ENCODE measurements at regions not wholly inside any gene's neighbourhood (a gene's known extent, or its start where the extent isn't known, plus 50 kb on each side); places are given as distances from the start of the nearest gene placed in this dataset.

DNA sequence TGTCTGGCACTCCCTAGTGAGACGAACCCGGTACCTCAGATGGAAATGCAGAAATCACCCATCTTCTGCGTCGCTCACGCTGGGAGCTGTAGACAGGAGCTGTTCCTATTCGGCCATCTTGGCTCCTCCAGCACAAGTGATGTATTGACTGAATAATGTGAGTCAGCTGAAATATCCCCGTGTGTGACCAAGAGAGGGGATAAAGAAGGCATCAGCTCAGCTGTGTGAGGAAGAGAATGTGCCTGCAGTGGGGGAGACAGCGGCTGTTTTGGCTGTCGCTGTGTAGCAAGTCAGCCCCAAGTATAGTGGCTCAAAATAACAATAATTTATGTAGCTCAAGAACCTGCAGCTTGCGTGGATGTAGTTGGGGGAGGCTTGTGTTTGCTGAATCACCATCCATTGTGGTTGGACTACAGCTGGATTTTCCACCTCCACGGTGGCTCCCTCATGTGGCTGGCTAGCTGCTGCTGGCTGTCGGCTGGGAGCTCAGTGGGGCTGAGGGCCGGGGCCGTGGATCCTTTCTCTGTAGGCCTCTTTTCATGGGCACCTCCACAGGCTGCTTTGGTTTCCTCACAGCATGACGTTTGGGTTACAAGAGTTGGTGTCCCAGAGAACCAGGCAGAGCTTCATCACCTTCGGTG lies 434.5 kb downstream of the CCSER2 start:
- no peaks in the 10 kb centered on the region for H3K4me1 ChIP-seq
- 85 to 91% methylated on average over 16 of the region's 16 CpGs for WGBS, 2 donors
- FAIRE-seq = no peak
- H3K9me3 ChIP-seq = no peaks in the 10 kb centered on the region
- intact Hi-C loops (cut with DNase I) = no loop called here
- DNase-seq = no peak
- no peaks in the 10 kb centered on the region for H3K27me3 ChIP-seq
- ATAC-seq = no peak
- TF ChIP-seq, protein P1, sequence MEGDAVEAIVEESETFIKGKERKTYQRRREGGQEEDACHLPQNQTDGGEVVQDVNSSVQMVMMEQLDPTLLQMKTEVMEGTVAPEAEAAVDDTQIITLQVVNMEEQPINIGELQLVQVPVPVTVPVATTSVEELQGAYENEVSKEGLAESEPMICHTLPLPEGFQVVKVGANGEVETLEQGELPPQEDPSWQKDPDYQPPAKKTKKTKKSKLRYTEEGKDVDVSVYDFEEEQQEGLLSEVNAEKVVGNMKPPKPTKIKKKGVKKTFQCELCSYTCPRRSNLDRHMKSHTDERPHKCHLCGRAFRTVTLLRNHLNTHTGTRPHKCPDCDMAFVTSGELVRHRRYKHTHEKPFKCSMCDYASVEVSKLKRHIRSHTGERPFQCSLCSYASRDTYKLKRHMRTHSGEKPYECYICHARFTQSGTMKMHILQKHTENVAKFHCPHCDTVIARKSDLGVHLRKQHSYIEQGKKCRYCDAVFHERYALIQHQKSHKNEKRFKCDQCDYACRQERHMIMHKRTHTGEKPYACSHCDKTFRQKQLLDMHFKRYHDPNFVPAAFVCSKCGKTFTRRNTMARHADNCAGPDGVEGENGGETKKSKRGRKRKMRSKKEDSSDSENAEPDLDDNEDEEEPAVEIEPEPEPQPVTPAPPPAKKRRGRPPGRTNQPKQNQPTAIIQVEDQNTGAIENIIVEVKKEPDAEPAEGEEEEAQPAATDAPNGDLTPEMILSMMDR (IDR thresholded peaks at IDR 0.05) = no peak
- H3K4me3 ChIP-seq = no peak overlapping the region
- H3K36me3 ChIP-seq = no peaks in the 10 kb centered on the region
- H3K27ac ChIP-seq = no peak overlapping the region

DNA sequence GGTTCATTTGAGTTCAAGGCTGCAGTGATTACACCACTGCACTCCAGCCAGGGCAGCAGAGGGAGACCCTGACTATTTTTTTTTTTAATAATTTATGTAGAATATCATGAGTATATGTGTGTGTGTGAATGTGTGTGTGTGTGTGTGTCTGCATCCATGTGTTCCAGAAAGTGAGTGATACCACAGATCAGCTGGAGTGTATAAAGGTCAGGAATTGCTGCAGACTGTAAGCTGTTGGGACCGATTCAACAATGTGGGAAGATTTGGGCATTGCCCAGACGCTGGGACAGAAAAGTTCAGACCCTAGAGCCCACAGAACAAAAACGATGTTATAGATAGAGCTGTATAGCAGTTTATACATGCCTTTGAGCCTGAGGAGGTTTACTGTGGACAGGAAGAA lies 435.6 kb downstream of the CCSER2 start:
- Histone ChIP-seq H3K9me3 (no peaks in the 10 kb centered on the region), H3K27me3 (no peaks in the 10 kb centered on the region), H3K27ac (no peak overlapping the region), H3K4me3 (no peak overlapping the region), H3K36me3 (no peaks in the 10 kb centered on the region), H3K4me1 (no peaks in the 10 kb centered on the region)
- FAIRE-seq (no peak), ATAC-seq (no peak), DNase-seq (no peak)
- intact Hi-C loops (cut with DNase I) = no loop called here
- TF ChIP-seq, protein P1 (IDR thresholded peaks at IDR 0.05) = no peak
- WGBS, 2 donors = 32 to 34% methylated on average over 3 of the region's 3 CpGs

DNA sequence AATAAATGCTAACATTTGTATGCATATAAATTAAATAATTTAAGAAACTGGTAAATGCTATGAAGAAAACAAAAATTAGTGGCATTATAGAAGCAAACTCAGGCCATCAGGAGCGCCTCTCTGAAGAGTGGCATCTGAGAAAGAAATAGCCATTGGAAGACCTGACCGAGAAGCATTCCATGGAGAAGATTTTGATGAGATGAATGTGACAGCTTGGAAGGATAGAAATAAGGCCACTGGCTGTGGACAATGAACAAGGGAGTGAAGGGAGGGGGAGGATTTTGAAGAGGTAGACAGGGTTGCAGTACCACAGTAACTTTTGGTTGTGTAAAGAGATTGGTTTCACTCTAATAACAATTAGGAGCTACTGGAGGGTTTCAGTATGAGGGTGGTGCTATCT lies 436.7 kb downstream of the CCSER2 start:
- no peaks in the 10 kb centered on the region for H3K36me3 ChIP-seq
- FAIRE-seq = no peak
- no peak overlapping the region for H3K27ac ChIP-seq
- H3K27me3 ChIP-seq = no peaks in the 10 kb centered on the region
- intact Hi-C loops (cut with DNase I) = no loop called here
- ATAC-seq = no peak
- DNase-seq = no peak
- no peaks in the 10 kb centered on the region for H3K4me1 ChIP-seq
- H3K9me3 ChIP-seq = no peaks in the 10 kb centered on the region
- TF ChIP-seq, protein P1 (IDR thresholded peaks at IDR 0.05) = no peak
- no peak overlapping the region for H3K4me3 ChIP-seq
- WGBS, 2 donors = 90 to 91% methylated on average over 2 of the region's 2 CpGs

DNA sequence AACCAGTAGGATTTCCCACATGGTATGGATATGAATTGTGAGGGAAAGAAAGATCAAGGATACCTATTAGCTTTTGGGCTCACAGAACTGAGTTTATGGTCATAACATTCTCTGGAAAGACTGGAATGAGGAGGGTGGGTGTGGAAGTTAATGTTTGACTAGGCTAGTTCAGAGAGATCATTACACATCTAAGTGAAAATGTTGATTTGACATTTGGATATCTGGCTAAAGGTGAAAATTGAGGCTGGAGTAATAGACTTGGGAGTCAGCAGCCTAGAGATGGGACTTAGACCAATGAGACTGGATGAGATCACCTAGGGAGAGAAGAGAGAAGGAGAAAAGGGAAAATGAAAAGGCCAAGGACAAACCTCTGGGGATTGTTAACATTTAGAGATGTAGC lies 437.3 kb downstream of the CCSER2 start:
- intact Hi-C loops (cut with DNase I) = no loop called here
- no peak for ATAC-seq
- no peaks in the 10 kb centered on the region for H3K36me3 ChIP-seq
- H3K9me3 ChIP-seq = no peaks in the 10 kb centered on the region
- no peaks in the 10 kb centered on the region for H3K27me3 ChIP-seq
- DNase-seq = no peak
- FAIRE-seq = no peak
- H3K27ac ChIP-seq = no peak overlapping the region
- H3K4me1 ChIP-seq = no peaks in the 10 kb centered on the region
- H3K4me3 ChIP-seq = no peak overlapping the region
- TF ChIP-seq, protein P1 (IDR thresholded peaks at IDR 0.05) = no peak

DNA sequence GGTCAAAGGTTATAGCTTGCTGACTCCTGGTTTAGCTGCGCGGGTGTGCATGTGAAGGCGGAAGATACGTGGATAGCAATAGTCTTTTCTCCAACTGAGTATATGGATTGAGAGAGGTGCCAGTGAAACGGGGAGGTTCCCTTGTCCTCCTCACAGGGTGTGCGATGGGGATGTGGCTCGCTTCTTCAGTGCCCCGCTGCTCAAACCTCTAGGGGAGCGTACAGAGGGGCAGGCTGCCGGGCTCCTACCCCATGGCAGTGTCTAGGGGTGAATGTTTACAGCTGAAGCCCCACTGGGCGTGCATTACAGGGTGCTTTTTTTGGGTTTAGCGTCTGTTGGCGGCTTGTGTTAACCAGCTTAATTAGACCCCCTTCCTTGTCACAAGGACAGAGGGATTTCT lies 438.5 kb downstream of the CCSER2 start:
- H3K27me3 ChIP-seq = no peaks in the 10 kb centered on the region
- TF ChIP-seq, protein P1 (IDR thresholded peaks at IDR 0.05) = no peak
- intact Hi-C loops (cut with DNase I) = no loop called here
- no peak for ATAC-seq
- no peak for FAIRE-seq
- H3K36me3 ChIP-seq = no peaks in the 10 kb centered on the region
- H3K4me1 ChIP-seq = no peaks in the 10 kb centered on the region
- no peaks in the 10 kb centered on the region for H3K9me3 ChIP-seq
- H3K4me3 ChIP-seq = no peak overlapping the region
- WGBS, 2 donors = 84 to 96% methylated on average over 13 of the region's 13 CpGs
- DNase-seq = no peak
- H3K27ac ChIP-seq = no peak overlapping the region
